ENCODE measurements at regions not wholly inside any gene's neighbourhood (a gene's known extent, or its start where the extent isn't known, plus 50 kb on each side); places are given as distances from the start of the nearest gene placed in this dataset.

DNA sequence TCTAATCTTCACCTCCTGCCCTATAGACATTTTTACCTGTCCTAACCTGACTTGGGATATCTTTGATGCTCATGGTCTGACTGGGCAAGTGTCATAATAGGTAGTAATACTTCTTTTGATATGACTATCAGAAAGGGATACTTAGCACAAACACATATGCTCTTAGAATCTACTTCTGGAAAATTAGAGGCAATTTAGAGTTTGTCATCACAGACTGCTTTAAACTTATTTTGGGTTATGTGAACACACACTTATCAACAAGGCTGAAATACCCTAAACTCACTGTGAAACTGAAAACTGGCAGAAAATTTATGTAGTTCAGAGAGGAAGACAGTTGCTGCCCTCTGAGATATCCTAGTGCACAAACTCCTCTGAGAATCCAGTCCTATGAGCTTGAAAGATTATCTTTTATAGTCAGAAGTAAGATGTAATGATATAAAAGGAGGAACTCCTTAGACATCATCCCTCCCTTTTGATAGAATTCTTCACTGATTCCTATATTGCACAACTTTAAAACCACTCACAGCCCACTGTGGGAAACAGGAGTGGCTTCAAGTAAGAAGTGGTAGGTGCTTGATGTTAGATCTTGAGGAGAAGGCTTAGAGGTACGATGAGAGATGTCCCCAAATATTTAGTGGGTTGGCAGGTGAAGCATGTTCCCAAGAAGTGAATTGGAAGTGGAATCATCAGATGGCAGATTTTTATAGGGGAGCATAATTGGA lies 273.3 kb downstream of the MAN2A1 start:
- ATAC-seq (no peak), DNase-seq (ENCODE audit: low read depth, low spot score) (no peak)
- H2AFZ ChIP-seq (ENCODE audit: low read depth, low read length, poor library complexity, severe bottlenecking): no peak overlapping the region
- H3K27me3 ChIP-seq (ENCODE audit: insufficient read depth, low read length): no peaks in the 10 kb centered on the region
- no peaks in the 10 kb centered on the region for H3K36me3 ChIP-seq (ENCODE audit: control insufficient read depth in 1 of 2, insufficient read depth in 2 of 2, low read length in 2 of 2)
- BruUV-seq (replicated peaks): no TSS peak
- ChIA-PET POLR2A (no interaction called here), RAD21 (ENCODE audit: low non-redundant PET in 1 of 2, low total read pairs in 2 of 2, uncharacterized antibody in 2 of 2, unreplicated experiment in 2 of 2) (no interaction called here), CTCF (no interaction called here)
- no peaks in the 10 kb centered on the region for H4K20me1 ChIP-seq (ENCODE audit: insufficient read depth)
- H3K79me2 ChIP-seq (ENCODE audit: insufficient read depth, low read length): no peaks in the 10 kb centered on the region
- H3K9me3 ChIP-seq (ENCODE audit: control insufficient read depth in 1 of 2, insufficient read depth in 1 of 2, low read depth in 1 of 2, low read length in 2 of 2): no peaks in the 10 kb centered on the region
- TF ChIP-seq RAD21 (IDR thresholded peaks at IDR 0.05; ENCODE audit: low read depth) (no peak), YY1 (IDR thresholded peaks at IDR 0.05; ENCODE audit: extremely low read depth, insufficient replicate concordance, low read depth, low read length) (no peak)
- no peak overlapping the region for H3K4me2 ChIP-seq (ENCODE audit: low read length)
- no peak overlapping the region for H3K4me3 ChIP-seq (replicated peaks in 1 of 2; ENCODE audit: low read depth in 1 of 2, low read length in 2 of 2)
- no peak overlapping the region for H3K27ac ChIP-seq (ENCODE audit: low read depth, low read length)
- intact Hi-C loops (cut with micrococcal nuclease): no loop called here
- H3K4me1 ChIP-seq (ENCODE audit: control insufficient read depth in 1 of 2, insufficient read depth in 2 of 2, low read length in 2 of 2): no peaks in the 10 kb centered on the region
- H3K9me2 ChIP-seq (ENCODE audit: insufficient read depth): no peaks in the 10 kb centered on the region
- no peak overlapping the region for H3K9ac ChIP-seq (ENCODE audit: low read length)

DNA sequence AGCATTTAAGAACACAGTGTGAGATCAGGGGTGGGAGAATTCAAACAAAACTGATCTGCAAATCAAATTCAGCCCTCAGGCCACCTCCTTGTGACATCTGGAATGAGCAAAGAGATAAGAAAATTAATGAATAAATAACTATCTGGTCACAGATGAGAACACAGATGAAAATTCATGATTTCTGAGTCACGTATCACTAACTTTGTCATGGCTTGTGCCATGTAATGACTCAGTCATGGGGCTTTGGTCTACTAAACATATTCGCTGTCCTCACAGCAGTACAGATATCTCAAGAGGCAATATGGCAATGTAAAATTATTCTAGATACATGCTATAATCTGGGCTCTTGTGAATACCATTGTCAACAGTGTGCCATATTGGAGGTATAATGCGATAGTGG lies 274.4 kb downstream of the MAN2A1 start:
- TF ChIP-seq ELF1 (IDR thresholded peaks at IDR 0.05; ENCODE audit: borderline replicate concordance, low read depth) (no peak), ZFX (IDR thresholded peaks at IDR 0.05) (no peak), EGR1 (IDR thresholded peaks at IDR 0.05; ENCODE audit: low read depth) (no peak)
- TF ChIP-seq, protein P1, sequence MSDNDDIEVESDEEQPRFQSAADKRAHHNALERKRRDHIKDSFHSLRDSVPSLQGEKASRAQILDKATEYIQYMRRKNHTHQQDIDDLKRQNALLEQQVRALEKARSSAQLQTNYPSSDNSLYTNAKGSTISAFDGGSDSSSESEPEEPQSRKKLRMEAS (IDR thresholded peaks at IDR 0.05): no peak
- no TSS peak for BruUV-seq (replicated peaks)
- Histone ChIP-seq H3K27me3 (ENCODE audit: insufficient read depth, low read length) (no peaks in the 10 kb centered on the region), H3K4me1 (ENCODE audit: control insufficient read depth in 1 of 2, insufficient read depth in 2 of 2, low read length in 2 of 2) (no peaks in the 10 kb centered on the region), H3K9ac (ENCODE audit: low read length) (no peak overlapping the region), H4K20me1 (ENCODE audit: insufficient read depth) (no peaks in the 10 kb centered on the region), H3K4me3 (replicated peaks in 1 of 2; ENCODE audit: low read depth in 1 of 2, low read length in 2 of 2) (no peak overlapping the region), H2AFZ (ENCODE audit: low read depth, low read length, poor library complexity, severe bottlenecking) (no peak overlapping the region), H3K36me3 (ENCODE audit: control insufficient read depth in 1 of 2, insufficient read depth in 2 of 2, low read length in 2 of 2) (no peaks in the 10 kb centered on the region), H3K79me2 (ENCODE audit: insufficient read depth, low read length) (no peaks in the 10 kb centered on the region), H3K9me2 (ENCODE audit: insufficient read depth) (no peaks in the 10 kb centered on the region), H3K4me2 (ENCODE audit: low read length) (no peak overlapping the region), H3K27ac (ENCODE audit: low read depth, low read length) (no peak overlapping the region), H3K9me3 (ENCODE audit: control insufficient read depth in 1 of 2, insufficient read depth in 1 of 2, low read depth in 1 of 2, low read length in 2 of 2) (no peaks in the 10 kb centered on the region)
- intact Hi-C loops (cut with micrococcal nuclease): no loop called here
- ChIA-PET RAD21 (ENCODE audit: low non-redundant PET in 1 of 2, low total read pairs in 2 of 2, uncharacterized antibody in 2 of 2, unreplicated experiment in 2 of 2) (no interaction called here), CTCF (no interaction called here), POLR2A (no interaction called here)
- ATAC-seq: no peak
- DNase-seq (ENCODE audit: low read depth, low spot score): no peak
